ENCODE measurements at regions not wholly inside any gene's neighbourhood (a gene's known extent, or its start where the extent isn't known, plus 50 kb on each side); places are given as distances from the start of the nearest gene placed in this dataset.

- no peak for TF ChIP-seq MYNN (CRISPR knock-in tag; IDR thresholded peaks at IDR 0.05; ENCODE audit: low read depth)
- TF ChIP-seq ZNF589 (CRISPR knock-in tag; conservative IDR thresholded peaks at IDR 0.05), result no peak
- TF ChIP-seq EEA1 (CRISPR knock-in tag; IDR thresholded peaks at IDR 0.05; ENCODE audit: borderline replicate concordance), result no peak
Observed at GRCh38 chr10:26939290-26939961, 78.7 kb upstream of the ABI1 start (continued).

- CTCF ChIA-PET (ENCODE audit: low intra/inter-chr PET ratio, low total read pairs), result no interaction called here
- FAIRE-seq, result no peak
- in situ Hi-C loops (cut with HindIII; ENCODE audit: extremely low pct_ligation_motif_present, low pct_unique_long_range_greater_than_20kb), result no loop called here
- Histone ChIP-seq H3K4me3 (replicated peaks in 1 of 3; ENCODE audit: insufficient read depth in 1 of 3, low read depth in 2 of 3, low read length in 3 of 3) (no peak overlapping the region), H3K4me1 (ENCODE audit: insufficient read depth, low read length) (no peaks in the 10 kb centered on the region), H3K36me3 (replicated peaks in 1 of 2; ENCODE audit: control insufficient read depth in 1 of 2, insufficient read depth in 2 of 2, low read length in 2 of 2) (no peaks in the 10 kb centered on the region), H3K4me2 (ENCODE audit: low read depth, low read length) (no peak overlapping the region), H3K27me3 (ENCODE audit: control insufficient read depth in 1 of 2, insufficient read depth in 2 of 2, low read length in 2 of 2) (peaks cover 0 to 12% of the 10 kb centered on the region in 2 experiments; a peak in 1 of 5 replicates), H3K9ac (ENCODE audit: insufficient read depth, low read depth, low read length) (no peak overlapping the region), H4K20me1 (ENCODE audit: insufficient read depth, low read length) (no peaks in the 10 kb centered on the region), H3K79me2 (ENCODE audit: insufficient read depth, low read length) (no peaks in the 10 kb centered on the region), H3K27ac (ENCODE audit: extremely low read length, insufficient read depth, low read length) (no peak overlapping the region), H2AFZ (ENCODE audit: low read length) (no peak overlapping the region), H3K9me3 (ENCODE audit: low read length) (no peaks in the 10 kb centered on the region)
- POLR2A ChIA-PET, result no interaction called here
- no peak for DNase-seq (ENCODE audit: low spot score)
- intact Hi-C loops (cut with micrococcal nuclease; ENCODE audit: unreplicated experiment), result no loop called here
- ATAC-seq, result no peak
- WGBS (ENCODE audit: low lambda C conversion rate), result 71% methylated on average over 4 of the region's 4 CpGs
- no TSS peak for BruUV-seq (replicated peaks)
- TF ChIP-seq ZNF3 (CRISPR knock-in tag; IDR thresholded peaks at IDR 0.05) (no peak), ZNF615 (CRISPR knock-in tag; IDR thresholded peaks at IDR 0.05; ENCODE audit: borderline replicate concordance) (no peak), ATF7 (IDR thresholded peaks at IDR 0.05) (no peak), ATF7 (CRISPR knock-in tag; IDR thresholded peaks at IDR 0.05) (no peak), BATF2 (CRISPR knock-in tag; IDR thresholded peaks at IDR 0.05) (no peak), ZNF446 (CRISPR knock-in tag; IDR thresholded peaks at IDR 0.05) (no peak), HOXD1 (CRISPR knock-in tag; IDR thresholded peaks at IDR 0.05) (no peak), FOXC1 (CRISPR knock-in tag; IDR thresholded peaks at IDR 0.05; ENCODE audit: borderline replicate concordance) (no peak), ZNF576 (CRISPR knock-in tag; IDR thresholded peaks at IDR 0.05) (no peak), HDAC1 (CRISPR knock-in tag; IDR thresholded peaks at IDR 0.05) (no peak), HNRNPLL (IDR thresholded peaks at IDR 0.05; ENCODE audit: low read depth, low read length, poor library complexity, severe bottlenecking) (no peak), KDM3A (CRISPR knock-in tag; IDR thresholded peaks at IDR 0.05; ENCODE audit: low read depth) (no peak), ZBED4 (CRISPR knock-in tag; IDR thresholded peaks at IDR 0.05; ENCODE audit: borderline replicate concordance) (no peak), MXD1 (CRISPR knock-in tag; IDR thresholded peaks at IDR 0.05) (no peak), DR1 (CRISPR knock-in tag; IDR thresholded peaks at IDR 0.05) (no peak), SYNCRIP (IDR thresholded peaks at IDR 0.05; ENCODE audit: insufficient read depth, low read depth, low read length) (no peak), HHEX (CRISPR knock-in tag; IDR thresholded peaks at IDR 0.05) (no peak)
Observed at GRCh38 chr10:26938578-26938977, 77.8 kb upstream of the ABI1 start.
